Hematopoietic multipotent progenitor cell treated with erythropoietin and hydrocortisone succinate and interleukin-3 and kit ligand, for 8 days (in vitro differentiated cells): ENCODE measurements at regions not wholly inside any gene's neighbourhood (a gene's known extent, or its start where the extent isn't known, plus 50 kb on each side); places are given as distances from the start of the nearest gene placed in this dataset.
"Not testable (repeated sequence)": the region's sequence is repeated elsewhere in the genome, so short reads cannot be mapped to it uniquely, and the experiment has no call there.

ENCODE experiments used
- DNase-seq: peaks from one replicate; pipeline ENCODE4 v3.0.0-alpha.2; 2015

DNA sequence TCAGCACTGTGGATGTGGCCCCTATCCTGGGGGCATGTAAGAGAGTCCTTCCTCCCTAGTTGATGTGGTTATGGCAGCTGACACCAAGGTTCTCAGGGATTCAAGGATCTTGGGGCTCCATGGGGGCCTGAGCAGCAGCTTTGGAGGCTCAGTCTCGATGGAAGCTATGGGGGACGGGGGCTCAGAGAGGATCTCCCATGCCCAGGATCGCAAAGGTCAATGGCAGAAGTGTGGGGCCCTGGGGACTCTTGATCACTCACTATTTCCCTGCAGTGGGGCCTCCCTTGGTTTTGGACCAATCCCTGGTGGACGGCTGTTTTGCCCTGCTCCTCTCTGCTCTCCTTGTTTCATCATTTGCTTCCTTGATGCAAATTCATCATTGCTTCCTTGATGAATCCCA, 885.9 kb downstream of the CDH8 start:
- DNase-seq: no peak

GRCh38 chr16:61149709-61150108, 886.5 kb downstream of the CDH8 start:
- no peak for DNase-seq

GRCh38 chr16:61148930-61149329, 887.3 kb downstream of the CDH8 start:
- DNase-seq: no peak

DNA sequence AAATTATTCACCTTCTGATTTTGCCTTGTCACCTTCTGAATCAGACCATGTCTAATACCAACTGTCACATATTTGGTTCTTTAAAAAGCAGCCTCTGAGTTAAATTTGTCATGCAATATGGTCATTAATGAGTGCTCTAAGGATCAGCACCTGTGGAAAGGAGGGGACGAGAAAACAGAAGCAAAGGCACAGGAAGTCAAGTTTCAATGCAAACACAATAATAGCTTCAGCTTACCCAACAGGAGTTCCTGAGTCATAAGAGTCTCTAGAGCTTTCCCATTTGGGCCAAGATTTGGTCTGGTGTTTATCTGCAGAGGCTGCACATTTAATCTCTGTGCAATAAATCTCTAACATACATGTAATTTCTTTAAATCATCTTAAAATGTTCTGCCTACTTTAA, 889.8 kb downstream of the CDH8 start:
- DNase-seq: no peak

DNA sequence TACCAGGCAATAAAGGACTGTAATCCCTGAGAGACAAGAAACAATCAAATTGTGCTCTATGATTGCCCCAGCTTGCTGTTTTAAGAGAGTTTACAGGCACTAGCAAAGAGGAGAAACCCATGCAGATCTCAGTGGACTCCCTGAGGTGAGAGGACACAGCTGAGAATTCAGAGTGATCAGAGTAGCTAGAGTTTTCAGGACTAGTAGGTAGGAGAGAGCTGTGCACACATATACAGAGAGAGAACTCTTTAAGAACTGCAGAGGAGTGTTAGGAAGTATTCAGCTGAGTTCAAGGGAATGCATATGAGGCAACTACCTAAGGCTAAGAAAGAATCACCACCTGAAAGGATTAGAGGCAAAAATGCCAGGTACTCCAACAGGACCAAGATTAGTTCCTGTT, 904.8 kb downstream of the CDH8 start:
- DNase-seq: no peak

- DNase-seq: no peak
Observed at GRCh38 chr16:61128545-61129323, 907.5 kb downstream of the CDH8 start.

DNA sequence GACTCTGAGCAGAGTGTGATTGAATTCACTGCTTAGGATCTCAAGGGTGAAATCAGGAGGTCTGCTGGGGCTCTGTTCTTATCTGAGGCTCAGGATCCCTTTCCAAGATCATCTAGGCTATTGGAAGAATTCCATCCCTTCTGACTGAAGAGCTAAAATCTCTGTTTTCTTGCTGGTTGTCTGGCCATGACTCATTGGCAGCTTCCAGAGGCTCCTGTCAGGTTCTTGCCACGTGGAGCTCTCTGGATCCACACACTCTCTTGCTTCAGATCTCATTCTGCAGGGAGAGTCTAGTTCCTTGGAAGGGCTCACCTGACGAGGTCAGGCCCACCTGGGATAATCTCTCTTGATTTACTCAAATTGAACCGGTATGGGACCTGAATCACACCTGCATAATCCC, 930.7 kb downstream of the CDH8 start:
- DNase-seq: no peak

- DNase-seq: no peak
Observed at GRCh38 chr16:61098505-61098904, 937.7 kb downstream of the CDH8 start.

- not testable (repeated sequence) for DNase-seq
Observed at GRCh38 chr16:61091300-61091699, 944.9 kb downstream of the CDH8 start.

DNA sequence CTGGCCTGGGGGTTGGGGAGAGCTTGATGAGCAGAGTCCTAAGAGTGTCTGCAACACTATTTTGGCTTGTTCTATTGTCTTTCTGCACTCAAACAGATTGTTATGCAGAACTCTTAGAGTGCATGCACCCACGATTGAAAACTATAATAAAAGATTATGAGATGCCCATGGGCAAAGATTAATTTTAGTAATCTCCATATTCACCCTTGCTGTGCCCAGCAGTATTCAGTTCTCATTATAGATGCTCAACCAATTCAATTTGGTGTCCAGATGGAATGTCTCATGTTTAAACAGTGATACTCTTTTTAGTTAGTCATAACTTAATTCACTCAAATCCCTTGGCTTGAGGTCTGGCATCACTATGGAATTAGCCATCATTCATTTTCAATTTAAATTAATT, 952.5 kb downstream of the CDH8 start:
- DNase-seq: no peak

DNA sequence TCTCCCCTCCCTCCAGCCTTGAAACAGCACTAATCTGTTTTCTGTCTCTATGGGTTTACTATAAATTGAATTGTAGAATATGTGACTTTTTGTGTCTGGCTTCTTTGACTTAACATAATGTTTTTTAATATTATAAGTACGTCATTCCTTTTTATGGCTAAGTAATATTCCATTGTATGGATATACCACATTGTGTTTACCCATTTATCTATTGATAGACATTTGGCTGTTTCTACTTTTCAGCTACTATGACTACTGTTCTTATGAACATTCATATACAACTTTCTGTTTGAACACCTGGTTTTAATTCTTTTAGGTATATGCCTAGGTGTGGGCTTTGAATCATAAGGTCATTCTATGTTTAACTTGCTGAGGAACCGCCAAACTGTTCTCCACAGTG, 961.9 kb downstream of the CDH8 start:
- DNase-seq: no peak

GRCh38 chr16:61057635-61058034, 978.6 kb downstream of the CDH8 start:
- no peak for DNase-seq

- DNase-seq: no peak
Observed at GRCh38 chr16:61050547-61050946, 985.7 kb downstream of the CDH8 start.

DNA sequence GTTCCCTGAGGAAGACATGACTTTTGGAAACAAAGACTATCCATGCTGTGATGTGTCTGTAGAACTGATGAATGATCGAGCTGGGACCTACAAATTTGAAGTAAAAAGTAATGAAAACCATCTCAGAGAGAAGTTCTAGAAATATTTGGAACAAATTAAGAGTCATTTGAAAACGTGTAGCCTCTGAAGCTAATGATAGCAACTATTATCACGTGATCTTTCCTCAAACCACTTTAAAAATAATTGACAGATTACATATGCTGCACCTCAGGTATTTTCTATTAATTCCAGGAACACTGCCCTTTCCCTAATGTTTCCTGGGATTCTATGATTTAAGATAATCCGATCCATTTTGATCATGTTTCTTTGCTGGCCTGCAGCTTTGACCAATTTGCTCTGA, 990.3 kb downstream of the CDH8 start:
- no peak for DNase-seq

DNA sequence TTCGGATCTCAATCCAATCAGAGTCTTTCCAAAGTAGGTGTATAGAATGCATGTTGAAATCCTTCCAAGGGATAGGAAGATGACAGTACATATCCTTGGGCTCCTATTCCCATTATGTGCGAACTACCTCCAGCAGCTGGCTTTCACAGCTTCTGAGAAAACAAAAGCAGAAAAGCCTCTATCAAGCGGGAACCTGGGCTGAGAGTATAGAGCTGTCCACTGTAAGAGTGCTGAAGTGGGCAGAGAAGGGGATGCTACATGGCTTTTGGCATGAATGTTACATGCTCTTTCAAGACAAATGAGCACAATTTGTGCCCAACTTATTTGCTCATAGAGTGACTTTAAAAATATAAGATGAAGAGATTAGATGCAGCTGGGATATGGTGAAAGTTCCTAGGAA, 993.5 kb downstream of the CDH8 start:
- DNase-seq: no peak

GRCh38 chr16:61030616-61031015, 1005.6 kb downstream of the CDH8 start:
- no peak for DNase-seq

DNA sequence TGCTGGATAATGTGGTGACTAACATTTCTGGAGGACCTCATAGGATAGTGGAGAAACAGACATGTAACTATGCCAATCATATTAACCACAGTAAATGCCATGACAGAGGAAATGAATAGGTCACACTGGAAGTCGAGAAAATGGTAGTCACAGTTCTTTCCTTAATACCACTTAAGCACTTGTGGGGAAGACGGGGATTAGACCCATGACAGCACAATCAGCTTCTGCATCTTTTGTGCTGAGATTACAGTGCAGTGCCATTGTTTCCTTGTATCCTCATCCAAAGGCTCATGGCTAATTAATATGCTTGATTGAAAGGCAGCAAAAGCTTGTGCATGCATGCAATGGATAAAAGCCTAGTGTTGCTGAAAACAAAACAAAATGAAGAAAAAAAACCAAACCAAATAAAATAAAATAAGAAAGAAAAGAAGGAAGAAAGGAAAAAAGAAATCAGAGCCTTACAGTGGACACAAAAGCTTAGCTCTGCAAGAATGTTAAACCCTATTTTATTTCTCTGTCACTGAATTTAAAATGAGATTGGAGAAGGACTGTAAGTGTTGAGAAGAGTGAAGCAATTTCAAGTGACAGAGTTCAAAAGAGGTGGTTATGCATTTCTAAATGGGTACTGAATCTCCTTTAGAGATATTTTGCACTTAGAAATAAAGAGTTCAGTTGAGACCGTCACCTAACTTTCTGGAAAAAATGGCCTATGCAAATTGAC, 1011.9 kb downstream of the CDH8 start:
- DNase-seq: no peak

DNA sequence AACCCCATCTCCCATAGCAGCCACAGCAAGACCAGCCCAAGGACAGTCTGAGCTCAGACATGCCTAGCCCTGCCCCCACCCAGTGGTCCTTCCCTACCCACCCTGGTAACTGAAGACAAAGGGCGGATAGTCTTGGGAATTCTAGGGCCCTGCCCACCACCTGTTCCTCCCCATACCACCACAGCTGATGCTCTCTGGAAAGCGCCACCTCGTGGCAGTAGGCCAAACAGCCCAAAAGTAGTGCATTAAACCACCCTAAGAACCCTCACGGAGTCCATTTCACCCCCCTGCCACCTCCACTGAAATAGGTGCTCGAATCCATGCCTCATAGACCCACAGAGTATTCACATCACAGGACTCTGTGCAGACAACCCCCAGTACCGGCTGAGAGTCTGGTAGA, 1021.4 kb downstream of the CDH8 start:
- DNase-seq: no peak

- no peak for DNase-seq
Observed at GRCh38 chr16:61007694-61008093, 1028.5 kb downstream of the CDH8 start.

GRCh38 chr16:61005952-61006351, 1030.3 kb downstream of the CDH8 start:
- DNase-seq: no peak

- DNase-seq: no peak
Observed at GRCh38 chr16:61002479-61003204, 1033.6 kb downstream of the CDH8 start.

- DNase-seq: no peak
Observed at GRCh38 chr16:60991886-60992285, 1044.4 kb downstream of the CDH8 start.

GRCh38 chr16:60989592-60989991, 1046.6 kb downstream of the CDH8 start:
- DNase-seq: no peak

GRCh38 chr16:60979119-60979518, 1057.1 kb downstream of the CDH8 start:
- no peak for DNase-seq
